GM13977 (cell line): ENCODE measurements at regions not wholly inside any gene's neighbourhood (a gene's known extent, or its start where the extent isn't known, plus 50 kb on each side); places are given as distances from the start of the nearest gene placed in this dataset.

Source experiments
- DNase-seq: peaks from one replicate; pipeline ENCODE4 v3.0.0; 2012; ENCODE audit warnings: low spot score
- CTCF ChIP-seq: IDR thresholded peaks from 2 replicates; pipeline ENCODE4 v1.5.1; 2012; ENCODE audit warnings: mild to moderate bottlenecking, control low read depth; ENCODE audit not compliant: insufficient read depth; ENCODE audit errors: extremely low read depth, missing control alignments
- in situ Hi-C: fragments of 300-500 bp; cut with MboI; formaldehyde crosslinking; loops from one replicate; pipeline ENCODE4 v1.12.0; 2022; ENCODE audit warnings: low sequenced_read_pairs, low pct_unique_long_range_greater_than_20kb, mixed read lengths, inconsistent platforms; ENCODE audit not compliant: unreplicated experiment

- in situ Hi-C loops = no loop called here
- no peak for DNase-seq
- TF ChIP-seq CTCF = no peak
Measured at GRCh38 chr16:9434659-9435058, 343.2 kb downstream of the HAPSTR1 start.

DNA sequence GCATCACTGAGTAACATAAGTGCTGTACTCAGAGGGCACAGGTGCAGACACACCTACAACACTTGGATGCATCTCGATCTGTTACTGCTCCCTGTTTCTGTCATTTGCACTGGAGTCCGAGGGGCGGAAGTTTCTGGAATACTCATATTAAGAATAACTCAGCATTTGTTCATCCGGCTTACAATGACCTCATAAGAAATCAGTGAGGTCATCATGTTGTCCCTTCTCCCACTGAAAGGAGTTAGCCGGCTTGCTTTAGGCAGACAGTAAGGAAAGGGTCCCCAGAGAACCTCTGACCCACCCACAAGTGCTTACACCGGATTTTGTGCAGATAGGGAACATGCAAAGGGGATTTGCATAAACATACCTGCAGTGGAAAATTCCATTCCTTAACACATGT lies 344.7 kb downstream of the HAPSTR1 start:
- in situ Hi-C loops = no loop called here
- TF ChIP-seq CTCF = no peak
- no peak for DNase-seq

DNA sequence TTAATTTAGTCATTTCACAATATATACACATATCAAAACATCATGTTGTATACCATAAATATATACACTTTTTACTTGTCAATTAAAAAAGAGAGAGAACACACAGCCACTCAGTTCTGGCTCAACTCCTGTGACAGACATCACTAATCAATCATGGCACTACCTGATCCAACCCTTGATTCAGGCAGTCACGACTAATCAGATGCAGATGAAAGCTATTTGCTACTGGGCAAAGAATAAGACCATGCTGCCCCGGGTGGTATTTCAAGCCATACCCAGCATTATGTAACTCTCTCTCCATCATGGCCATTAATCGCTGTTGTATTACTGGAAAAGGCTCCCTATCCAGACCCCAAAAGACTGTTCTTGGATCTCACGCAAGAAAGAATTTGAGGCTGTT lies 345.7 kb downstream of the HAPSTR1 start:
- in situ Hi-C loops = no loop called here
- no peak for DNase-seq
- TF ChIP-seq CTCF = no peak

GRCh38 chr16:9438991-9439390 lies 347.5 kb downstream of the HAPSTR1 start:
- TF ChIP-seq CTCF = no peak
- in situ Hi-C loops = no loop called here

GRCh38 chr16:9441012-9441411 lies 349.6 kb downstream of the HAPSTR1 start:
- in situ Hi-C loops = no loop called here
- no peak for DNase-seq
- no peak for TF ChIP-seq CTCF

More at GRCh38 chr16:9438991-9439390, 347.5 kb downstream of the HAPSTR1 start:
- DNase-seq = no peak

GRCh38 chr16:9443864-9444263 lies 352.4 kb downstream of the HAPSTR1 start:
- DNase-seq = no peak
- in situ Hi-C loops = no loop called here
- no peak for TF ChIP-seq CTCF
